ENCODE measurements at regions not wholly inside any gene's neighbourhood (a gene's known extent, or its start where the extent isn't known, plus 50 kb on each side); places are given as distances from the start of the nearest gene placed in this dataset.

GRCh38 chr4:161133586-161134276 is 1030.1 kb downstream of the FSTL5 start:
- intact Hi-C loops (cut with micrococcal nuclease; ENCODE audit: unreplicated experiment), result no loop called here
- Histone ChIP-seq H3K4me1 (ENCODE audit: insufficient read depth, low read length, poor library complexity, severe bottlenecking) (no peaks in the 10 kb centered on the region), H3K9me3 (ENCODE audit: low read depth, low read length, poor library complexity, severe bottlenecking) (peaks cover 7% of the 10 kb centered on the region), H3K36me3 (ENCODE audit: insufficient read depth, low read length, poor library complexity, severe bottlenecking) (no peaks in the 10 kb centered on the region), H3K4me3 (ENCODE audit: low read depth, low read length, poor library complexity, severe bottlenecking) (no peak overlapping the region), H3K27me3 (replicated peaks; ENCODE audit: insufficient read depth, low read depth, low read length, poor library complexity) (no peaks in the 10 kb centered on the region), H3K27ac (ENCODE audit: low read depth, low read length, poor library complexity, severe bottlenecking) (no peak overlapping the region)
- TF ChIP-seq CTCF (conservative IDR thresholded peaks at IDR 0.05; ENCODE audit: low read depth, low read length) (no peak), EZH2 (IDR thresholded peaks at IDR 0.05; ENCODE audit: borderline replicate concordance, low read depth, low read length, poor library complexity, severe bottlenecking) (no peak)
- no TSS peak for BruUV-seq (replicated peaks)
- no peak for DNase-seq (ENCODE audit: low spot score)
- POLR2A ChIA-PET (ENCODE audit: low non-redundant PET), result no interaction called here
- CTCF ChIA-PET, result no interaction called here

GRCh38 chr4:161132715-161133425 is 1030.9 kb downstream of the FSTL5 start:
- intact Hi-C loops (cut with micrococcal nuclease; ENCODE audit: unreplicated experiment), result no loop called here
- no TSS peak for BruUV-seq (replicated peaks)
- Histone ChIP-seq H3K36me3 (ENCODE audit: insufficient read depth, low read length, poor library complexity, severe bottlenecking) (no peaks in the 10 kb centered on the region), H3K4me1 (ENCODE audit: insufficient read depth, low read length, poor library complexity, severe bottlenecking) (no peaks in the 10 kb centered on the region), H3K27me3 (replicated peaks; ENCODE audit: insufficient read depth, low read depth, low read length, poor library complexity) (no peaks in the 10 kb centered on the region), H3K9me3 (ENCODE audit: low read depth, low read length, poor library complexity, severe bottlenecking) (peaks cover 3% of the 10 kb centered on the region), H3K27ac (ENCODE audit: low read depth, low read length, poor library complexity, severe bottlenecking) (no peak overlapping the region), H3K4me3 (ENCODE audit: low read depth, low read length, poor library complexity, severe bottlenecking) (no peak overlapping the region)
- TF ChIP-seq EZH2 (IDR thresholded peaks at IDR 0.05; ENCODE audit: borderline replicate concordance, low read depth, low read length, poor library complexity, severe bottlenecking), result no peak
- TF ChIP-seq CTCF (conservative IDR thresholded peaks at IDR 0.05; ENCODE audit: low read depth, low read length), result no peak
- CTCF ChIA-PET, result no interaction called here
- POLR2A ChIA-PET (ENCODE audit: low non-redundant PET), result no interaction called here
- no peak for DNase-seq (ENCODE audit: low spot score)

- Histone ChIP-seq H3K9me3 (ENCODE audit: low read depth, low read length, poor library complexity, severe bottlenecking) (no peaks in the 10 kb centered on the region), H3K27me3 (replicated peaks; ENCODE audit: insufficient read depth, low read depth, low read length, poor library complexity) (no peaks in the 10 kb centered on the region), H3K27ac (ENCODE audit: low read depth, low read length, poor library complexity, severe bottlenecking) (no peak overlapping the region), H3K4me1 (ENCODE audit: insufficient read depth, low read length, poor library complexity, severe bottlenecking) (no peaks in the 10 kb centered on the region), H3K4me3 (ENCODE audit: low read depth, low read length, poor library complexity, severe bottlenecking) (no peak overlapping the region), H3K36me3 (ENCODE audit: insufficient read depth, low read length, poor library complexity, severe bottlenecking) (no peaks in the 10 kb centered on the region)
- ChIA-PET POLR2A (ENCODE audit: low non-redundant PET) (no interaction called here), CTCF (no interaction called here)
- BruUV-seq (replicated peaks), result no TSS peak
- no peak for DNase-seq (ENCODE audit: low spot score)
- no peak for TF ChIP-seq CTCF (conservative IDR thresholded peaks at IDR 0.05; ENCODE audit: low read depth, low read length)
- no peak for TF ChIP-seq EZH2 (IDR thresholded peaks at IDR 0.05; ENCODE audit: borderline replicate concordance, low read depth, low read length, poor library complexity, severe bottlenecking)
- intact Hi-C loops (cut with micrococcal nuclease; ENCODE audit: unreplicated experiment), result no loop called here
These were observed 1042.3 kb downstream of the FSTL5 start for GRCh38 chr4:161121451-161121850.
